Fibroblast of lung (primary cell): ENCODE measurements at regions not wholly inside any gene's neighbourhood (a gene's known extent, or its start where the extent isn't known, plus 50 kb on each side); places are given as distances from the start of the nearest gene placed in this dataset.

ENCODE experiments used
- EZH2 ChIP-seq: IDR thresholded peaks from 2 replicates; pipeline ENCODE4 v1.5.1; 2012; ENCODE audit warnings: low read length, control low read depth, mild to moderate bottlenecking; ENCODE audit errors: missing control alignments
- TF ChIP-seq, protein P1 (sequence below), 2 donors: IDR thresholded peaks in 1 of 2; conservative IDR thresholded peaks in 1 of 2; 1 replicate in 1 of 2; 2 replicates in 1 of 2; pipeline ENCODE4 v1.5.1; 2011 to 2012; ENCODE audit warnings: low read length in 2 of 2, control low read depth in 1 of 2, inconsistent platforms in 1 of 2, low read depth in 1 of 2, mild to moderate bottlenecking in 1 of 2

DNA sequence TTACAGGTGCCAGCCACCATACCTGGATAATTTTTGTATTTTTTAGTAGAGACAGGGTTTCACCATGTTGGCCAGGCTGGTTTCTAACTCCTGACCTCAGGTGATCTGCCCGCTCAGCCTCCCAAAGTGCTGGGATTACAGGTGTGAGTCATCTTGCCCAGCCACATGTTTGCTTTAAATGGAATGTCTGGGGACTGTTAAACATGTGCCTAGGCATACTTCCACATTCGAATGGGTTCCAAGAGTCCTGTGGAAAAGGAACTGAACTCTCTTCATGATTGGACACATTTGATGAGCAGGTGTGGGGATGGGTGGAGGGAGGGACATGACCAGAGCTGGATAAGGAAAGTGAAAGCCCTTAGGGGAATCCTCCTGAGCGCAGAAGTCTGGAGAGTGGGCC lies 58.4 kb upstream of the GREB1L start:
- TF ChIP-seq, protein P1, sequence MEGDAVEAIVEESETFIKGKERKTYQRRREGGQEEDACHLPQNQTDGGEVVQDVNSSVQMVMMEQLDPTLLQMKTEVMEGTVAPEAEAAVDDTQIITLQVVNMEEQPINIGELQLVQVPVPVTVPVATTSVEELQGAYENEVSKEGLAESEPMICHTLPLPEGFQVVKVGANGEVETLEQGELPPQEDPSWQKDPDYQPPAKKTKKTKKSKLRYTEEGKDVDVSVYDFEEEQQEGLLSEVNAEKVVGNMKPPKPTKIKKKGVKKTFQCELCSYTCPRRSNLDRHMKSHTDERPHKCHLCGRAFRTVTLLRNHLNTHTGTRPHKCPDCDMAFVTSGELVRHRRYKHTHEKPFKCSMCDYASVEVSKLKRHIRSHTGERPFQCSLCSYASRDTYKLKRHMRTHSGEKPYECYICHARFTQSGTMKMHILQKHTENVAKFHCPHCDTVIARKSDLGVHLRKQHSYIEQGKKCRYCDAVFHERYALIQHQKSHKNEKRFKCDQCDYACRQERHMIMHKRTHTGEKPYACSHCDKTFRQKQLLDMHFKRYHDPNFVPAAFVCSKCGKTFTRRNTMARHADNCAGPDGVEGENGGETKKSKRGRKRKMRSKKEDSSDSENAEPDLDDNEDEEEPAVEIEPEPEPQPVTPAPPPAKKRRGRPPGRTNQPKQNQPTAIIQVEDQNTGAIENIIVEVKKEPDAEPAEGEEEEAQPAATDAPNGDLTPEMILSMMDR (conservative IDR thresholded peaks at IDR 0.05 in 1 of 2, IDR thresholded peaks at IDR 0.05 in 1 of 2; ENCODE audit: low read depth in 1 of 2, low read length in 2 of 2): no peak
- no peak for TF ChIP-seq EZH2
